ENCODE measurements at regions not wholly inside any gene's neighbourhood (a gene's known extent, or its start where the extent isn't known, plus 50 kb on each side); places are given as distances from the start of the nearest gene placed in this dataset.

- no peak for TF ChIP-seq CTCF (IDR thresholded peaks at IDR 0.05; ENCODE audit: control insufficient read depth, insufficient read depth, low read depth, low read length, missing control alignments)
- H3K4me3 ChIP-seq (ENCODE audit: control insufficient read depth, low read depth, low read length): no peak overlapping the region
- DNase-seq (ENCODE audit: low read depth): peak; percentile 45
Observed at GRCh38 chr5:137563301-137563645, 64.1 kb upstream of the SPOCK1 start.

DNA sequence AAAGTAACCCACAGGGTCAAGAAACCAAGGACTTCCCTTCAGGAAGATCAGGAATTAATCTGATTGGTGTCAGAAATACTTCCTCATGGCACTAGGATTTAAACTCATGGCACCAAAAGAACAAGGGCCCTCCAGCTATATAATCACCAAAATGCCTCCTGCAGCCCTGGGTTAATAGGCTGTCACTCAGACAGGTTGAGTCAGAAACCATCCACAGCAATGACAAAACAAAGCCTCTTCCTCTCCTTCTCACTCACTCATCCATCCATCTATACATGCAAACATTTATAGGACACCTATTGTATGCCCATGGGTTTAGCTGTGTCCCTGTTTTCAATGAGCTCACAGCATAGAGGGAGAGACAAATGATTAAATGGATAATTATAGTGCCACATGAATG, 62.5 kb upstream of the SPOCK1 start:
- TF ChIP-seq CTCF (IDR thresholded peaks at IDR 0.05; ENCODE audit: control insufficient read depth, insufficient read depth, low read depth, low read length, missing control alignments): no peak
- no peak for DNase-seq (ENCODE audit: low read depth)
- no peak overlapping the region for H3K4me3 ChIP-seq (ENCODE audit: control insufficient read depth, low read depth, low read length)

DNA sequence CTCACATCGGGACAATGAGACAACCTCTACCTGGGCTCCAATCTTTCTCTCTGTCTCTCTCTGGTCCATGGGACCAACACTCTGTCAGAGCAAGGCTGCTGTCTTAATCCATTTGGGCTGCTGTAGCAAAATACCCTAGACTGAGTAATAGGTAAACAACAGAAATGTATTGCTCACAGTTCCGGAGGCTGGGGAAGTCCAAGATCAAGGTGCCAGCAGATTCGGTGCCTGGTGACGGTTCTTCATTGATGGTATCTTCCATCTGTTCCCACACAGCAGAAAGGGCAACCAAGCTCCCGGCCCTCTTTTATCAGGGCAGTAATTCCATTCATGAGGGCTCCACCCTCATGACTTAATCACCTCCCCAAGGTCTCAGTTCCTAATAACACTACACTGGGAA, 61.3 kb upstream of the SPOCK1 start:
- TF ChIP-seq CTCF (IDR thresholded peaks at IDR 0.05; ENCODE audit: control insufficient read depth, insufficient read depth, low read depth, low read length, missing control alignments): no peak
- no peak overlapping the region for H3K4me3 ChIP-seq (ENCODE audit: control insufficient read depth, low read depth, low read length)
- DNase-seq (ENCODE audit: low read depth): no peak

Measured in AG09309 (cell line).